Suppressor macrophage treated with lipopolysaccharide for 4 hours (primary cell): ENCODE measurements at regions not wholly inside any gene's neighbourhood (a gene's known extent, or its start where the extent isn't known, plus 50 kb on each side); places are given as distances from the start of the nearest gene placed in this dataset.

ENCODE experiments used
- DNase-seq: peaks from one replicate; pipeline ENCODE4 v3.0.0-alpha.2; 2020

- no peak for DNase-seq
Observed at GRCh38 chr2:128622955-128623620, 304.4 kb upstream of the HS6ST1 start.

- peak; percentile 45 for DNase-seq
Observed at GRCh38 chr2:128623776-128624761, 305.4 kb upstream of the HS6ST1 start.

- no peak for DNase-seq
Observed at GRCh38 chr2:128624956-128625355, 306.3 kb upstream of the HS6ST1 start.

GRCh38 chr2:128625421-128625820 is 306.8 kb upstream of the HS6ST1 start:
- DNase-seq: no peak

GRCh38 chr2:128625963-128626759 is 307.5 kb upstream of the HS6ST1 start:
- no peak for DNase-seq

GRCh38 chr2:128626760-128627511 is 308.3 kb upstream of the HS6ST1 start:
- no peak for DNase-seq

GRCh38 chr2:128628206-128628605 is 309.5 kb upstream of the HS6ST1 start:
- no peak for DNase-seq

- DNase-seq: no peak
Observed at GRCh38 chr2:128628996-128629395, 310.3 kb upstream of the HS6ST1 start.

GRCh38 chr2:128630974-128631697 is 312.5 kb upstream of the HS6ST1 start:
- DNase-seq: no peak

- DNase-seq: no peak
Observed at GRCh38 chr2:128631698-128632500, 313.2 kb upstream of the HS6ST1 start.

- DNase-seq: no peak
Observed at GRCh38 chr2:128632501-128632800, 313.8 kb upstream of the HS6ST1 start.

- no peak for DNase-seq
Observed at GRCh38 chr2:128633501-128633900, 314.8 kb upstream of the HS6ST1 start.

GRCh38 chr2:128635361-128635900 is 316.8 kb upstream of the HS6ST1 start:
- peak; percentile 35 for DNase-seq

GRCh38 chr2:128636802-128637147 is 318.1 kb upstream of the HS6ST1 start:
- DNase-seq: no peak

GRCh38 chr2:128637481-128638155 is 318.9 kb upstream of the HS6ST1 start:
- no peak for DNase-seq

GRCh38 chr2:128638341-128639119 is 319.9 kb upstream of the HS6ST1 start:
- DNase-seq: peak; percentile 72

GRCh38 chr2:128639120-128639477 is 320.4 kb upstream of the HS6ST1 start:
- DNase-seq: no peak

- no peak for DNase-seq
Observed at GRCh38 chr2:128639693-128640092, 321.0 kb upstream of the HS6ST1 start.

GRCh38 chr2:128640166-128640844 is 321.6 kb upstream of the HS6ST1 start:
- DNase-seq: no peak
